ENCODE measurements at regions not wholly inside any gene's neighbourhood (a gene's known extent, or its start where the extent isn't known, plus 50 kb on each side); places are given as distances from the start of the nearest gene placed in this dataset.
"Not testable (repeated sequence)": the region's sequence is repeated elsewhere in the genome, so short reads cannot be mapped to it uniquely, and the experiment has no call there.

DNA sequence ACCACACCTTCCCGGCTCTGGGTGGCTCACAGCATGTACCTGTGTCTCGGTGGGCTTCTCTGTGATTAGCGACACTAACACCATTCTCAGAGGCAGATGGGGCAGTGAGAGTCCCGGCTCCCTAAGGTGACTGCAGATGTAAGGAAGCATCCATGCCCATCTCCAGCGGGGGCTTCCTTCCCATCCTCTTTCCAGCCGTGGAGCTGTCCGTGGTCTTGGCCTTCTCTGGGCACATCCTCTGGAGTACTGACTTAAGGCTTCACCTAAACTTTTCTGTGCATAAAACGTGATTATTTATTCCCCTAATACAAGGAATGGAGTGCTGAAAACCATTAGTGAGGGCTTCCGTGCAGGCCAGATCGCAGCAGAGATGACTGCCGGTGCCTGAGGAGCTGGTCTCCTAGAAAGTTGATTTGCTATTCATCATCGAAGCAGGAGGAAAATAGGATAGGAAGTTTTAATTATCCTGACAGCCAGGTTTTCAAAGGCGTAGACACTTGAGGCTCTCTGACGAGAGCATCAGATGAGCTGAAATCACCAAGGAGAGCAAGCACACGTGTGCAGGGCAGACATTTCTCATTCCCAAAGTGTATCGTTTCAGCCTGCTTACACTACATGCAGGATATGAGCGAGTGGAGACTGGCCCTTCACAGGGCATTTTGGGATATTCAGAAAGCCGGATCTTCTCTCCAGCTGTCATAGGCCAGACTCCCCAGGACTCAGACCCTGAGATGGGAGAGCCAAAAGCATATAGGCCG lies 186.1 kb upstream of the SALL3 start:
- DNase-seq, result no peak

DNA sequence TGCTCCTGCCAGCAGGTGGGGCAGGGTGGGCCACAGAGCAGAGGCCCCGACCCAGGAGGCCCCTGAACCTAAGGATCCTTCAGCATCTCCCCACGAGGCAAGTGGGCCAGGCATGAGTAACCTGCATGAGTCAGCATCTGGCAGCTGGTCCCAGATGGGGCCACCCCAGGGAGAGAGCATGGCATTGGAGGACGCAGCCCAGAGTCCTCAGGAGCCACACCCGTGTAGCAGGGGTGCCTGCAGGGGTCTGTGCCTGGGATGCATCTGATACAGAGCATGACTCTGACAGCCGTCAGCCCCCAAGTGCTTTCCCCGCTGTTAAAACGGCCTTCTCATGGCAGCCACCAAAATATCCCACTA lies 185.6 kb upstream of the SALL3 start:
- no peak for DNase-seq

DNA sequence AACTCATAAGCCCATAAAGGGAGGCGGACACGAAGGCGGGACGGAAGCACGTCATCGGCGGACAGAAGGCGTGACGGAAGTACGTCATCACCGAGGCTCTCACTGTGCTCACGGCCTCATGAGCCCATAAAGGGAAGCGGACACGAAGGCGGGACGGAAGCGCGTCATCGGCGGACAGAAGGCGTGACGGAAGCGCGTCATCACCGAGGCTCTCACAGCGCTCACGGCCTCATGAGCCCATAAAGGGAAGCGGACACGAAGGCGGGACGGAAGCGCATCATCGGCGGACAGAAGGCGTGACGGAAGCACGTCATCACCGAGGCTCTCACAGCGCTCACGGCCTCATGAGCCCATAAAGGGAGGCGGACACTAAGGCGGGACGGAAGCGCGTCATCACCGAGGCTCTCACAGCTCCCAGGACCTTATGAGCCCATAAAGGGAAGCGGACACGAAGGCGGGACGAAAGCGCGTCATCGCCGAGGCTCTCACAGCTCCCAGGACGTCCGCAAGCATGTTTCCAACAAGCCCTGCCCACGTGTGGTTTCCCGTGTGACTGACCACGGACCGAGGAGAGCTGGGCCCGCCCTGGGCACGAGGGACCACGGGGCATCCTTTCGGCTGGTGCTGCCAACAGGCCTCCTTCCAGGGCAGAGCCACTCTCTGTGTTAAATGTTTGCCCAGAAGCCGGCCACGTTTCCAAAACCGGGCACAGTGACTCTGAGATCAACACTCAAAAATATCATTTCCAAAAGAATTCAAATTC lies 182.7 kb upstream of the SALL3 start:
- DNase-seq, result no peak

DNA sequence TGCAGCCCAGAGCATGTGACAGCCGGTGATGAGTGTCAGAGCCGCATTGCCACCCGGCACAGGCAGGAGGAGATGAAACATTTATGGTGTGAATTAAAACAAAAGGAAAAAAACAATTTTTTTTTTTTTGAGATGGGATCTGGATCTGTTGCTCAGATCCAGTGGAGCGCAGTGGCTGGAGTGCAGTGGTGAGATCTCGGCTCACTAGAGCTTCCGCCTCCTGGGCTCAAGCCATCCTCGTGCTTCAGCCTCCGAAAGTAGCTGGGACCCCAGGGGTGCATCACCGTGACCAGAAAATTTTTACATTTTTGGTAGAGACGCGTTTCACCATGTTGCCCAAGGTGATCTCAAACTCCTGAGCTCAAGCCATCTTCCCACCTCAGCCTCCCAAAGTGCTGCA lies 182.1 kb upstream of the SALL3 start:
- DNase-seq, result no peak

DNA sequence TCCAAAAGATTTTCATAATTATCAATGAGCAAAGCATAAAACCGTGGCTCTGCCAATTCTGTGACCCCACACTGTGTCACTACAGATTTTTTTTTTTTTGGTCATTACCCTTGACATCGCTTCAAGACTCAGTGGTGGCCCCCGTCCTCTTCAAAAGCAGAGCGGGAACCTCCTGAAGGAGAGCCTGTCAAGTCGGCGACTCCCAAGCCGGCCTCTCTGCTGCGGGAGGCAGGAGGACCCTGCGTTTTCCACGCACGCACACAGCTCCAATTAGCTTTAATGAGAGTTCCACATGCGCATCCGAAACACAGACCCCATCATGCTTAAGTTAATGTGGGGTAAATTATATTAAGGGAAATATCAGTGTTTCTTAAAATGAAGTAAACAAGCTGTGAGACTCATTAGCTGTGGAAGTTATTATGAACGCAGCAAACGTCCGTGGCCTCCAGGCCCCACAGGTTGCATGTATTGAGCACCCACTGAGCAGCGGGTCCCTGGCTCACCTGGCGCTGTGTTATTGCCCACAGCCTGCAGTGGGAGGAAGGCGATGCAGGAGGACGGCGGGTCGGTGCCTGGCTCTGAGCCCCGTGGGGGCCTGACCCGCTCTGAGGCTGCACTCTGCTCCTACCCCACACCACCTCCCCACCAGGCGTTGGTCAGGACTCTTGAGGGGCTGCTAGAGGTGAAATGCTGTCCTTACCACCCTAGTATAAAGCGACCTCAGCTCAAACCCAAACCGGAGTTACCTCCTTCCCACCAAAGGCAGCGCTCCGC lies 181.0 kb upstream of the SALL3 start:
- no peak for DNase-seq

DNA sequence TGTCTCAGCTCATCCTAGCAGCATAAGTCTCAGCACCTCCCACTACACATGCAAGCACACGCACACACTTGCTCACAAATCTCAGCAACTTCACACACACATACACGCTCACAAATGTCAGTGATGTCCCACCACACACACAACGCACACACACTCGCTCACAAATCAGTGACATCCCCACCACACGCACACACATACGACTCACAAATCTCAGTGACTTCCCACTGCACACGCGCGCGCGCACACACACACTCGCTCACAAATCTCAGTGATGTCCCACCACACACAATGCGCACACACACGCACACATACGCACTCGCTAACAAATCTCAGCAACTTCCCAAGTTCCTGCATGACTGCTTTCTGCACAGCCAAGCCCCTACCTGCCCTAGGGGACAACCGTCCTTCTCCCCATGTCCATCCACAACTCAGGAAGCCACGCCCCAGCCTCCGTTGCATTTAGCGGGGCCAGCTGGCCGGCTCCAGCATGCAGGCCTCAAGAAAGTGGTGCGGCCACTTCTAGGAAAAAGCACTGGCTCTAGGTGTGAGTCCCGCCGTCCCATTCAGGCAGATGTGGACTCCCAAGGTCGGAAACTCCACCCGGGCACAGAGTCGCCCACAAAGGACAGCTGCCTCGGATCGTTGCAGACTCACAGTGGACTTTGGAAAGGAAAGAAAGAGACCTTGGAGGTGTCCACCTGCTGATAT lies 180.1 kb upstream of the SALL3 start:
- no peak for DNase-seq

DNA sequence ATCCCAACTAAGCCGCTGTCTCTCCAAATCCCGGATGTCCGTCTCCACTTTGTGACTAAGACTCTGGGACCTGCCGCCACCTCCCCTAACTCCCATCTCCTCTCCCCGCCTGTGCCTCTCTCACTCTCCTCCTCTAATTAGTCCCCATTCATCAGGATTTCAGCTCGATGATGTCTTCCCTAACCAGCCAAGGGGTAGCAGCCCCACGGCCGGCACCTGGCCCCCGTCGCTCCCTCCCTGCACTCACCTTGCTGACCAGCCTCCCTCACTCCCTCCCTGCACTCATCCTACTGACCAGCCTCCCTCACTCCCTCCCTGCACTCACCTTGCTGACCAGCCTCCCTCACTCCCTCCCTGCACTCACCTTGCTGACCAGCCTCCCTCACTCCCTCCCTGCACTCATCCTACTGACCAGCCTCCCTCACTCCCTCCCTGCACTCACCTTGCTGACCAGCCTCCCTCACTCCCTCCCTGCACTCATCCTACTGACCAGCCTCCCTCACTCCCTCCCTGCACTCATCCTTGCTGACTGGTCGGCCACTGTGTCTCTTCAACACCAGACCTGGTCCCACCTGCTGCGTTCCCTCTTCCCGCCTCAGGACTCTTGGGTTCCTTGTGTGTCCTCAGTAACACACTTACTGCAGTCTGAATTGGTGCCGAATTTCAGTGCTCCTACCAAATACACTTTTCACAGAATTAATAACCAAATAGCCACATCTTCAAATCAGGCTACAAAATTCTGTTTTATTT lies 179.3 kb upstream of the SALL3 start:
- not testable (repeated sequence) for DNase-seq

DNA sequence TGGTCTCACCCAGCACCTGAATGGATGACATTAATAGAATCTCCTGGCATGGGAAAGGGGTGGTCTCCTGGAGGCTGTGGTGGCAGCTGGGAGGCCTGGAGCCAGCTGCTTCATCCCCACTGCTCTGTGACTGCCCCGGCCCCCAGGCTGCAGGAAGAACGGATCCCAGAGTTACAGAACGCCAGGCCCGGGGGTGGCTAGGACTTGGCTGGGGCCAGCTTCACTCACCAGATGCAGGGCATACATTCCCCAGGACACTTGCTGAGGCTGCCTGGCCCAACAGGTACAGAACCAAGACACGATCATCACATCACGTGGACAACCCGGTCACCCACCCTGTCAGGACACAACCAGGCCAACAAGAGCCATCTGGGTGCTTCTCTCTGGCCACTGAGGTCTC lies 178.6 kb upstream of the SALL3 start:
- no peak for DNase-seq

DNA sequence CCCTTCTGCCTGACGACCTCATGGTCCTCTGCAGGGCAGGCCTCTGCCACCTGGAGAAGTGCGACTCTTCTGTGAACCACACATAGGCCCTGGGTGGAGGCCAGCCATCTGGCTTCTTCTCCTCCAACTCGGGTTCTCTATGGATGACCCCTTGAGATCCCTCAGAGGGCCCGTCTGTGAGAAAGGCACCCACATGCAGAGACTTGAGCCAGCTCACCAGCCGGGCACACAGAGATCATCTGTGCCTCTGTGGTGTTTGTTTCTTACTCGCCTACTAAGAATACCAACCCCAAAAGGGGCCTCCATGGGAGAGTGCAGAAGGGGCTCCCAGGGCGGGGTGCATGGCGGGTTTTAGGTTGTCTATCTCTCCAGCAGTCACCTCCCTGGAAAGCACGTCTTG lies 176.5 kb upstream of the SALL3 start:
- DNase-seq, result no peak

DNA sequence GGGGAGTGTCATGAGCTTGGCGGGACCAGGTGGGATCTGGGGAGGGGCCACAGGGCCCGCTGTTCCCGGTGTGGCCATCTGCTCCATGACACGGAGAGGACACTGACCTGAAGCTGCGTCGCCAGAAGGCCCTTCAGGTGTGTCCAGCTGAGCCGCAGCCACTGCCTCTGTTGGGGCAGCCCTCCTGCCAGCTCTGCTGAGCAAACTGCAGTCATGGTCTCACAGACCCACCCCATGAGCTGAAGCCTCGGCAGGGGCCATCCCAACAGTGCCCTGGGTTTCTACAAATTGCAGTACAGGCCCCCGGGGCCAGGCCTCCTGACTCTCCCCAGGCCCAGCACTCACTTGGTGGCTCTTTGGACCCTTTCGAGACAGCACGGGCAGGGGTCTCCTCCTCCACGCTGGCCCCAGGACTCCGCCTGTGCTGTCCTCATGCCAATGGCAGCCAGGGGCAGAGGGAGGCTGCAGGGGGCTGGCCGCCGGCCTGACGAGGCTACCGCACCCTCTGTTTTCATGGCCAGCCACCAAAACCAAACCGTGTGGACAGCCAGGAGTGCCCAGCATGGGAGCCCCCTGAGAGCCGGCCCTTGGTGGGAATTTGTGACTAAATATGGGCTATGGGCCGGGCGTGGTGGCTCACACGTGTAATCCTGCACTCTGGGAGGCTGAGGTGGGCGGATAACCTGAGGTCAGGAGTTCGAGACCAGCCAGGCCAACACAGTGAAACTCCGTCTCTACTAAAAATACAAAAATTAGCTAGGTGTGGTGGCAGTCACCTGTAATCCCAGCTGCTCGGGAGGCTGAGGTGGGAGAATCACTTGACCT lies 175.2 kb upstream of the SALL3 start:
- DNase-seq, result no peak

DNA sequence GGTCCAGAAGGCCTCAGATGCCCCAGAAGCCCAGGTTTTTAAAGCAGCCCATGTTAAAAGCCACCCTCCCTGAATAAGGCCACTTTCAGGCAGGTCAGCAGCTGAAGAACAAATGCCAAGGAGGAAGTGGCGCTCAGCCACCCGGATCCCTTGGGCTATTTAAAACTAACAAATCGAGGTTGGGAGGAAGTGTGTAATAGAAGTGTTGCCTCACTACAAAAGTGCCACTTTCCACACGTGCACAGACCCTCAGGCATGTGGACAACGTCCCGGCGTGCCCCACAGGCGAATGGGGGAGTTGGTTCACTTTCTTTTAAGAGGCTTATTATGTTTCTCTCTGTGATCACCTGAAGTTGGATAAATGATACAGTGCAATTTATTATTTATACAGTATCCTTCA lies 173.8 kb upstream of the SALL3 start:
- DNase-seq, result no peak

DNA sequence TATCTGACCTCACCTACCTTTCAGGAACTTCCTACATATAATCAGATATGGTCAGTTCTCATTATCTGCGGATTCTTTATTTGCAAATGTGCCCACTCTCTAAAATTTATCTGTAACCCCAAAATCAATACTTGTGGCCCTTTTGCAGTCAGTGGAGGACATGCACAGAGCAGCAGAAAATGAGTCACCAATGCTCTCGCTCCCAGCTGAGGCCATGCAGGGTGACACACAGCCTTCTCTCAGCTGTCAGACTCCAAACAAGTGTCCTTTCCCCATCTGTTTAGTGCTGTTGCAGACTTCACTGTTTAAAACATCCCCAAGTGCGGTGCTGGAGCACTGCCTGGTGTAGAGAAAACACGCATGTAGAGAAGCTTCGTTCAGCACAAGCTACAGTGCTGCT lies 171.9 kb upstream of the SALL3 start:
- DNase-seq, result no peak

DNA sequence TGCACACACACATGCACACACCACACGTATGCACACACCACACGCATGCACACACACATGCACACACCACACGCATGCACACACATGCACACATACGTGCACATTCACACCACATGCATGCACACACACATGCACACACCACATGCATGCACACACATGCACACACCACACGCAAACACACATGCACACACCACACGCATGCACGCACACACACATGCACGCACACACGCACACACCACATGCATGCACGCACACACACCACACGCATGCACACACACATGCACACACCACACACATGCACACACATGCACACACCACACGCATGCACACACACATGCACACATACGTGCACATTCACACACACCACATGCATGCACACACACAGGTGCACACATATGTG lies 169.8 kb upstream of the SALL3 start:
- no peak for DNase-seq

DNA sequence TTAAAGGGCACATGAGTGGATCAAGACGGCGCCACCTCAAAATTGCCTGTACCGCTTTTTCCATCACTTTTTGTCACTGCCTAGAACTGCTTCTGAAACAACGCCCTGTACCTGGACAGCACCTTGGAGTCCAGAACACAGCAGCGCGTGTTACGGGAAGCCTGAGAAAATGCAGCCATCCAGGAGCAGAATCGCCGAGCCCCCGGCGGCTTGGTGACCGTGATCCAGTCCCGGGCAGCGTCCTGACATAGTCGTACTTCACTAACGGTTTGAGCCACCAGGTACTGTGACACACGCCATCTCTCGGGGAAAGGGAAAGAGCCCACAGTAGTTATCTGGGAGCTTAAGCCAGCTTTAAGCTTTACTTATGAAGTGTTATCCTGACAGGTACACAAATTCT lies 168.9 kb upstream of the SALL3 start:
- DNase-seq, result no peak

DNA sequence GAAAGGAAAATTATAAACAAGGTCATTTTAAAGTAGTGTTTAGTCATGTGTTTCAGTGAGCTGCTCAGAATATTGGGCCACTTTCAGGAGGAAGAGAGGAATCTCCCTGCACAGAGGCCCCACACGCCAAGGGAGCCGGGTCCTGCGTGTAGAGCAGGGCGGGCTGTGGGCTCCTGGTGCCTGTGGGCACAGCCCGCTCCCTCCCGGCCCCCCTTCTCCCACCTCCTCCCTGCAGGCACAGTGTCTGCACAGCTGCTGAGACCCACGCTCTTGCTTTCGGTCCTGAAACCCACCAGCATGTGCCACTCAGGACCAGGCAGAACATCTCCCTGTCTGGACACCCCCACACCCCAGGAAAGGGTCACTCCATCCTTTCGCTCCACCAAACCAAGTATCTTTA lies 167.6 kb upstream of the SALL3 start:
- DNase-seq, result no peak

DNA sequence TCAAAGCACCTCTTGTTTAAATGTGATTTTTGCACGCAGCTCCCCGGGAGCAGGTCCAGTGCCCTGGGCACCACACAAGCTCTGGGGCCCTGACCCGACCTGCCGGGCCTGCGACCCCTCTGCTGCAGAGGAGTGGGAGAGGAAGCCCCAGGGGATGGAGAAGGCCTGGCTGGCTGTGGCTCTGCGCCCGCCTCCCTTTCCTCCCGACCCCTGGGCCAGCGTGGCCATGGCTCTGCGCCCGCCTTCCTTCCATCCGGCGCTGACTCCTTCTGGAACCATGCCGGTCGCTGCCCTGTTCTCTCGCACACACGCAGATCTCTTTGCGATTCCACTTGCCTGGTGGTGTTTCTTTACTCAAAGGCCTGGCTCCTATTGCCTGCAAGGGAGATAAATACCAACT lies 166.5 kb upstream of the SALL3 start:
- DNase-seq, result no peak

DNA sequence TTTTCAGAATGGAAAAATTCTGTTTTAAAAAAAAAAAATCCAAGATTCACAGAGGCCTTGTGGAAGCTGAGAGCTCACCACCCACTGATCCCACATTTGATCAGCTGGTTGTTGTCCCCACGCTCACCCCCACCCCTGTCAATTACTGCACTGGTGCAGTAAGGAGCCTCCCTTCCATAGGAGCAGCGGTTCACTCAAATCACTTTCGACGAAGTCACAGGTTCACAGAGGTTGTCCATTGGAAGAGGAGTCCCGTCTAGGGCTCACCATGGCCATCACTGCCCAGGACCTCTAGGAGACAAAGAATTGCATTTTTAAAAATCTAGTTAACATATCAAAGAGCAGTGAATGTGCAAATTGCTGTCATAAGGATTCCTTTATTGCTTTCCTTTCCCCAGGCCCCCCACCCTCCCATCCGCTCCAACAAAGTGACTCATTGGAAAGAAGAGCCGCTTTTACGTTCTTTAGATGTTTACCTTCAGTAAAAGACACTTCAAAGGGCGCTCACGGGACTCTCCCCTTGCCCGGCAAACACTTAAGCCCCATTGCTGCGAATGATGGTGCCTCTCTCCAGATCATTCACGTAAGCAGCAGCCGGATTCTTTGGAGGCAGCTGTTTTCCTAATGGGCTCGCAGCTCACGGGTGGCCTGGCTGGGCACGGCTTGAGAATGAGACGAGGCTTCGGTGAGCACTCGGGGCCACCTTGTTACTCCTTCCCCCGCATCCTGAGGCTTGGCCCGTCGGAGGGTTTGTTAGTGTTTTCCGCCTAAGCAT lies 165.5 kb upstream of the SALL3 start:
- DNase-seq, result no peak

DNA sequence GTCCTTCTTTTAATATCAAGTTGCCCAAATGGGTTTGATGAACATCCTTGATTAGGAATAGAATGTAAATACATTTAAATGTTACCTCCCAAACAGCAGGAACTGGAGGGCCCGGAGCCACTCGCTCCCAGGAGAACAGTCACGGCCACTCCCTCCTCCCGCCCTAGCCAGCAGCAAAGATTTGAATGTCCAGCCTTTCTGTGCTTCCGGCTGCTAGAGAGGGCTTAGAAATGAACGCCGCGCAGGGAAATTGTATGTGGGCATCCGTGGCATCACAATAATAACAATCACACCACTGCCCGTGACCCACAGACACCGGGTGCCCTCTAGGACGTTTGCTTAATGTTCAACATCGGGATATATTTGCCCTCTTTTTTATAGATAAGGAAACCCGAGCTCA lies 164.9 kb upstream of the SALL3 start:
- DNase-seq, result no peak

DNA sequence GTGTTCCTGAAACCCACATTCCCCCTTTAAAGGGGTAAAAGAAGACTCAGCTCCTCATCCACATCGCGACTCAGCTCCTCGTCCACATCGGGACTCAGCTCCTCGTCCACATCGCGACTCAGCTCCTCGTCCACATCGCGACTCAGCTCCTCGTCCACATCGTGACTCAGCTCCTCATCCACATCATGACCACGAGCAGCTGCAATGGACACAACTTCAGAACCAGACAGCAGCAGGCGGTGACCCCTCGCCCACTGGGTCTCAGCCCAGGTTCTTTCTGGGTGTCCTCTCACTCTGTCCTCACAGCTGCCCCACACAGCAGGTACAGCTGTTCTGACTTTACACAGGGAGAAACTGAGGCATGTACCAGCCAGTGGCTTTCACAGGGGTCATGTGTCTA lies 163.5 kb upstream of the SALL3 start:
- DNase-seq, result no peak

DNA sequence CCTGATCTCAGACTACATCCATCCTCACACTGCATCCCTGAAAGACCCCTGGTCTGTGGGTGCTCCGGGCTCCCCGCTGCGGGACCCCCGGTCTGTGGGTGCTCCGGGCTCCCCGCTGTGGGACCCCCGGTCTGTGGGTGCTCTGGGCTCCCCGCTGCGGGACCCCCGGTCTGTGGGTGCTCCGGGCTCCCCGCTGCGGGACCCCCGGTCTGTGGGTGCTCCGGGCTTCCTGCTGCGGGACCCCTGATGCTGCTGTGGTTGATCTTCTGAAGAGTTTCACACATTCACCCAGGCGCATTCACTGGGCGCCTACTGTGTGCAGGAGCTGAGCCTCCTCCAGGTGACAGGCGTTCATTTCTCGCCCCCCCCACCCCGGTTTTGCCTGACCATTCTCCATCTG lies 162.7 kb upstream of the SALL3 start:
- no peak for DNase-seq

DNA sequence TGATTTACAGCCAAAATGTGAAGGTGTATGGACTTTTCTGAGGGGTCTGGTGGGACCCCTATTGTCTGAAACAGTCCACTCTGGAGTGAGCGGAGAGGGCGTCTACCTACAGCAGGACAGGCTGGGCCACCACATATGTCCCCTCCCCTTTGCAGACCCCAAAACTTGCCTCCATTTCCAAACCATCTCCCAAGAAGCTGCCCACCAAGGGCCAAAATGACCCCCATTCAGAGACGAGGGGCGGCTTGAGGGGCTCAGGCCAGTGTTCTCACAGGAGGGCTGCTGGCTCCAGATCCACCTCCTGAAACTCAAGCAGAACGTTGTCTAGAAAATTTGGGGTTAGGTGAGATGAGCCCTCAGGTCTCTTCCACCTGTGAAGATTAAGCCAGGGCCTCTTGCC lies 161.1 kb upstream of the SALL3 start:
- DNase-seq, result no peak
